Activated gamma-delta T cell (primary cell): ENCODE measurements at regions not wholly inside any gene's neighbourhood (a gene's known extent, or its start where the extent isn't known, plus 50 kb on each side); places are given as distances from the start of the nearest gene placed in this dataset.

Experiments
- DNase-seq: peaks from one replicate; lab custom pipeline; 2025; lab: John Stamatoyannopoulos, UW

GRCh38 chr2:199627417-199627816 is 169.7 kb upstream of the SATB2 start:
- no peak for DNase-seq

- DNase-seq, result no peak
These were observed 167.2 kb upstream of the SATB2 start for GRCh38 chr2:199624958-199625357.

GRCh38 chr2:199612509-199613130 is 154.9 kb upstream of the SATB2 start:
- DNase-seq, result no peak

GRCh38 chr2:199607914-199608313 is 150.2 kb upstream of the SATB2 start:
- DNase-seq, result no peak

GRCh38 chr2:199606193-199606780 is 148.5 kb upstream of the SATB2 start:
- no peak for DNase-seq

GRCh38 chr2:199603721-199604291 is 146.1 kb upstream of the SATB2 start:
- peak; percentile 3 for DNase-seq

GRCh38 chr2:199602896-199603717 is 145.4 kb upstream of the SATB2 start:
- no peak for DNase-seq

GRCh38 chr2:199602271-199602895 is 144.6 kb upstream of the SATB2 start:
- no peak for DNase-seq

- no peak for DNase-seq
These were observed 138.8 kb upstream of the SATB2 start for GRCh38 chr2:199596549-199596948.

GRCh38 chr2:199594443-199594842 is 136.7 kb upstream of the SATB2 start:
- DNase-seq, result no peak

GRCh38 chr2:199591826-199592225 is 134.1 kb upstream of the SATB2 start:
- DNase-seq, result no peak

- DNase-seq, result no peak
These were observed 132.8 kb upstream of the SATB2 start for GRCh38 chr2:199590321-199591203.

- DNase-seq, result no peak
These were observed 131.6 kb upstream of the SATB2 start for GRCh38 chr2:199589306-199589705.

GRCh38 chr2:199588054-199588453 is 130.3 kb upstream of the SATB2 start:
- no peak for DNase-seq

GRCh38 chr2:199586646-199587045 is 128.9 kb upstream of the SATB2 start:
- DNase-seq, result no peak

GRCh38 chr2:199583676-199584075 is 125.9 kb upstream of the SATB2 start:
- no peak for DNase-seq

- DNase-seq, result no peak
These were observed 124.2 kb upstream of the SATB2 start for GRCh38 chr2:199581935-199582360.

- no peak for DNase-seq
These were observed 123.7 kb upstream of the SATB2 start for GRCh38 chr2:199581408-199581807.

- DNase-seq, result no peak
These were observed 117.7 kb upstream of the SATB2 start for GRCh38 chr2:199575416-199575815.

- no peak for DNase-seq
These were observed 114.8 kb upstream of the SATB2 start for GRCh38 chr2:199572571-199572970.

GRCh38 chr2:199570934-199571333 is 113.2 kb upstream of the SATB2 start:
- no peak for DNase-seq
